K562 (cell line): ENCODE measurements at regions not wholly inside any gene's neighbourhood (a gene's known extent, or its start where the extent isn't known, plus 50 kb on each side); places are given as distances from the start of the nearest gene placed in this dataset.

Experiments
- ATAC-seq: fragments of 200-7000 bp; cut with Tn5 transposase; 3 replicates; pipeline ENCODE4 v1.9.1; 2020; ENCODE audit warnings: moderate library complexity
- BruUV-seq: library from RNA; stranded (reverse); fragments of 400-500 nt; replicated peaks from 2 replicates; lab custom pipeline; 2021; lab: Mats Ljungman, UMichigan
- CTCF ChIA-PET: fragments of 300-600 bp; formaldehyde crosslinking; extraction: SDS; loops from one replicate; lab custom pipeline; 2021; ENCODE audit warnings: low intra/inter-chr PET ratio; lab: Yijun Ruan, JAX
- POLR2A ChIA-PET: fragments of 300-600, 350-650 bp; sonication (Branson Sonifier 250); formaldehyde crosslinking; extraction: SDS; loops from one replicate; lab custom pipeline; 2021; ENCODE audit warnings: antibody characterized with exemption, inconsistent platforms; lab: Yijun Ruan, JAX
- DNase-seq, 4 experiments: peaks; one replicate each; pipeline versions ENCODE4 v3.0.0 to v3.0.0-alpha.2; 2011 to 2018; ENCODE audit warnings: low spot score in 3 of 4, mixed read lengths in 3 of 4; ENCODE audit errors: extremely low read depth in 1 of 4
- FAIRE-seq: peaks from 2 replicates; lab custom pipeline; 2011; peaks lifted over from hg19 to GRCh38; lab: Jason Lieb, UNC
- H2AFZ ChIP-seq: 2 replicates; pipeline ENCODE4 v1.6.0; 2011; ENCODE audit warnings: low read depth, low read length, control low read depth, inconsistent platforms
- H3K27ac ChIP-seq: fragments of 200-600 bp; 3 replicates; pipeline ENCODE4 v1.8.0; 2011; ENCODE audit warnings: low read depth, mild to moderate bottlenecking, control low read depth, inconsistent platforms, low read length, moderate library complexity, mixed read lengths; ENCODE audit errors: extremely low read depth
- H3K27me3 ChIP-seq, 2 experiments: fragments of 300-600 bp in 1 of 2; 2 replicates in 1 of 2; 3 replicates in 1 of 2; pipeline versions ENCODE4 v1.6.0 to v1.8.0; 2011; ENCODE audit warnings: inconsistent platforms in 2 of 2, low read length in 2 of 2, mild to moderate bottlenecking in 1 of 2, mixed read lengths in 1 of 2, moderate library complexity in 1 of 2; ENCODE audit not compliant: control insufficient read depth in 2 of 2, insufficient read depth in 2 of 2
- H3K36me3 ChIP-seq: fragments of 300-600 bp; 3 replicates; pipeline ENCODE4 v1.8.0; 2011; ENCODE audit warnings: mild to moderate bottlenecking, low read length, inconsistent platforms; ENCODE audit not compliant: control insufficient read depth, insufficient read depth
- H3K4me1 ChIP-seq, 2 experiments: fragments of 200-600 bp in 1 of 2; replicated peaks in 1 of 2; 2 replicates in 1 of 2; 3 replicates in 1 of 2; pipeline versions ENCODE4 v1.5.1 to v1.8.0; 2011; ENCODE audit warnings: inconsistent platforms in 2 of 2, low read length in 2 of 2, mild to moderate bottlenecking in 1 of 2, mixed read lengths in 1 of 2, moderate library complexity in 1 of 2; ENCODE audit not compliant: control insufficient read depth in 2 of 2, insufficient read depth in 2 of 2
- H3K4me2 ChIP-seq: 2 replicates; pipeline ENCODE4 v1.6.1; 2011; ENCODE audit warnings: low read length, control low read depth, inconsistent platforms, mixed read lengths; ENCODE audit not compliant: insufficient read depth
- H3K4me3 ChIP-seq: fragments of 200-600 bp; sonication (generic), shearing (Covaris generic); 2 replicates; pipeline ENCODE4 v1.5.1; 2016; ENCODE audit warnings: control low read depth, inconsistent platforms
- H3K79me2 ChIP-seq: fragments of 200-600 bp; 3 replicates; pipeline ENCODE4 v1.8.0; 2011; ENCODE audit warnings: low read length, inconsistent platforms; ENCODE audit not compliant: control insufficient read depth, insufficient read depth
- H3K9ac ChIP-seq, 2 experiments: 2 replicates each; pipeline versions ENCODE4 v1.6.0 to v1.6.1; 2011; ENCODE audit warnings: low read depth in 2 of 2, low read length in 2 of 2, control low read depth in 1 of 2, inconsistent platforms in 1 of 2, mild to moderate bottlenecking in 1 of 2, mixed read lengths in 1 of 2; ENCODE audit not compliant: insufficient read depth in 1 of 2
- H3K9me1 ChIP-seq: one replicate; pipeline ENCODE4 v1.6.0; 2011; ENCODE audit warnings: inconsistent platforms, mild to moderate bottlenecking, low read length, moderate library complexity; ENCODE audit not compliant: control insufficient read depth, insufficient read depth
- H3K9me3 ChIP-seq: replicated peaks from 2 replicates; pipeline ENCODE4 v1.5.1; 2011; ENCODE audit warnings: low read depth, low read length, inconsistent platforms; ENCODE audit not compliant: control insufficient read depth, insufficient read depth
- H4K20me1 ChIP-seq: replicated peaks from 2 replicates; pipeline ENCODE4 v1.6.1; 2011; ENCODE audit warnings: low read length, inconsistent platforms, mixed read lengths; ENCODE audit not compliant: control insufficient read depth, insufficient read depth
- CBFB ChIP-seq: sonication (generic); formaldehyde crosslinking; IDR thresholded peaks from 2 replicates; pipeline ENCODE4 v1.4.0; 2020; ENCODE audit warnings: mild to moderate bottlenecking, missing genetic modification reagents
- FOXM1 ChIP-seq, 2 experiments: fragments of 450-650 bp in 1 of 2; sonication (generic) in 1 of 2; formaldehyde crosslinking in 1 of 2; IDR thresholded peaks; 2 replicates each; pipeline versions ENCODE4 v1.6.1 to v1.9.0; 2017 to 2022; ENCODE audit warnings: low read depth in 2 of 2, mild to moderate bottlenecking in 2 of 2, missing genetic modification reagents in 1 of 2, moderate library complexity in 1 of 2
- HLTF ChIP-seq: fragments of 450-650 bp; IDR thresholded peaks from 2 replicates; pipeline ENCODE4 v1.6.1; 2016
- JUND ChIP-seq, 2 experiments: IDR thresholded peaks; 2 replicates in 1 of 2; 3 replicates in 1 of 2; pipeline ENCODE4 v1.6.1; 2011; ENCODE audit warnings: borderline replicate concordance in 2 of 2, low read depth in 2 of 2, low read length in 2 of 2, improper control_type of control experiment in 1 of 2, missing biosample characterization in 1 of 2, missing genetic modification characterization in 1 of 2, missing genetic modification reagents in 1 of 2
- KDM1A ChIP-seq, 2 experiments: fragments of 450-650 bp; IDR thresholded peaks; 2 replicates each; pipeline ENCODE4 v1.6.1; 2016; ENCODE audit warnings: mild to moderate bottlenecking in 2 of 2
- TCF3 ChIP-seq: sonication (generic); formaldehyde crosslinking; IDR thresholded peaks from 2 replicates; pipeline ENCODE4 v1.4.0; 2020; ENCODE audit warnings: mild to moderate bottlenecking, missing genetic modification reagents
- ZBED1 ChIP-seq: IDR thresholded peaks from 2 replicates; pipeline ENCODE4 v1.6.1; 2014
- ZBTB7A ChIP-seq: IDR thresholded peaks from 2 replicates; pipeline ENCODE4 v1.6.1; 2011; ENCODE audit warnings: low read depth, mild to moderate bottlenecking, low read length, moderate library complexity, borderline replicate concordance; ENCODE audit not compliant: control insufficient read depth
- ZBTB8A ChIP-seq: fragments of 450-650 bp; IDR thresholded peaks from 2 replicates; pipeline ENCODE4 v1.6.1; 2018; ENCODE audit warnings: mild to moderate bottlenecking, moderate library complexity; ENCODE audit not compliant: partially characterized antibody
- ZFX ChIP-seq: sonication (generic); formaldehyde crosslinking; IDR thresholded peaks from 2 replicates; pipeline ENCODE4 v1.8.0; 2022; ENCODE audit warnings: mild to moderate bottlenecking, missing genetic modification reagents, moderate library complexity
- ZKSCAN1 ChIP-seq: fragments of 150-350 bp; IDR thresholded peaks from 2 replicates; pipeline ENCODE4 v1.6.1; 2016; ENCODE audit warnings: low read depth, low read length
- ZNF134 ChIP-seq: fragments of 250-450 bp; sonication (Bioruptor Pico); conservative IDR thresholded peaks from 2 replicates; pipeline ENCODE4 v1.4.0; 2020
- WGBS: fragments of 100-300 bp; shearing (Covaris generic); methylation state at CpG from one replicate; pipeline ENCODE4 v1.1.6; 2016; ENCODE audit warnings: low coverage, mixed read lengths; ENCODE audit not compliant: insufficient coverage; ENCODE audit errors: missing lambda C conversion rate; 5-methylcytosine and 5-hydroxymethylcytosine counted together
- in situ Hi-C: fragments of 300-500 bp; cut with MboI; formaldehyde crosslinking; loops from 4 replicates; pipeline ENCODE4 v1.15.0; 2018; ENCODE audit warnings: inconsistent platforms, mixed read lengths
- intact Hi-C: fragments of 100-400 bp; cut with micrococcal nuclease; formaldehyde crosslinking; loops from 2 replicates; pipeline ENCODE4 v1.14.2; 2022
- TF ChIP-seq, protein P1 (sequence below): fragments of 250-450 bp; sonication (Bioruptor Pico); IDR thresholded peaks from 2 replicates; pipeline ENCODE4 v1.5.0; 2020; ENCODE audit warnings: mild to moderate bottlenecking

DNA sequence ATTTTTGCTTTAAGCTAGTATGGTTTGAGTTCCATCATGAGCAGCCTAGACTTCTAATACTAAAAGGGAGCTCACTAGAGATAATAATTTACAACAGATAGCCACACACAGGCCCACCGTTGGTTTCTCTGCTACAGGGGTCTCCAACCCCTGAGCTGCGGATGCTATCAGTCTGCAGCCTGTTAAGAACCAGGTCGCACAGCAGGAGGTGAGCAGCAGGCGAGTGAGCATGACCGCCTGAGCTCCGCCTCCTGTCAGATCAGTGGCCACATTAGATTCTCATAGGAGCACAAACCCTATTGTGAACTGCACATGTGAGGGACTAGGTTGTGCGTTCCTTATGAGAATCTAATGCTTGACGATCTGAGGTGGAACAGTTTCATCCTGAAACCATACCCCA lies 150.6 kb downstream of the HRH4 start:
- BruUV-seq = no TSS peak
- in situ Hi-C loops = no loop called here
- no peak for DNase-seq
- no peak for FAIRE-seq
- Histone ChIP-seq H3K36me3 (no peaks in the 10 kb centered on the region), H3K9me3 (no peaks in the 10 kb centered on the region), H4K20me1 (no peaks in the 10 kb centered on the region), H3K27ac (no peak overlapping the region), H3K4me3 (no peak overlapping the region), H3K27me3 (no peaks in the 10 kb centered on the region), H2AFZ (no peak overlapping the region), H3K4me1 (no peaks in the 10 kb centered on the region), H3K79me2 (no peaks in the 10 kb centered on the region), H3K4me2 (no peak overlapping the region), H3K9ac (no peak overlapping the region), H3K9me1 (no peaks in the 10 kb centered on the region)
- 1% methylated on average over 8 of the region's 8 CpGs for WGBS
- CTCF ChIA-PET = no interaction called here
- ATAC-seq = no peak
- intact Hi-C loops = loop anchor here (5.0 kb wide), 1 partner anchor 51 kb away; no protein-coding TSS in a partner anchor
- POLR2A ChIA-PET = interaction anchor here (0.6 kb wide), 1 partner anchor 115 kb away, joined by 3 read pairs; no protein-coding TSS in a partner anchor
- TF ChIP-seq, protein P1, sequence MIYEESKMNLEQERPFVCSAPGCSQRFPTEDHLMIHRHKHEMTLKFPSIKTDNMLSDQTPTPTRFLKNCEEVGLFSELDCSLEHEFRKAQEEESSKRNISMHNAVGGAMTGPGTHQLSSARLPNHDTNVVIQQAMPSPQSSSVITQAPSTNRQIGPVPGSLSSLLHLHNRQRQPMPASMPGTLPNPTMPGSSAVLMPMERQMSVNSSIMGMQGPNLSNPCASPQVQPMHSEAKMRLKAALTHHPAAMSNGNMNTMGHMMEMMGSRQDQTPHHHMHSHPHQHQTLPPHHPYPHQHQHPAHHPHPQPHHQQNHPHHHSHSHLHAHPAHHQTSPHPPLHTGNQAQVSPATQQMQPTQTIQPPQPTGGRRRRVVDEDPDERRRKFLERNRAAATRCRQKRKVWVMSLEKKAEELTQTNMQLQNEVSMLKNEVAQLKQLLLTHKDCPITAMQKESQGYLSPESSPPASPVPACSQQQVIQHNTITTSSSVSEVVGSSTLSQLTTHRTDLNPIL = no peak
- no peak for TF ChIP-seq ZFX
- no peak for TF ChIP-seq HLTF
- TF ChIP-seq CBFB (CRISPR knock-in tag) = no peak
- no peak for TF ChIP-seq ZKSCAN1
- TF ChIP-seq ZBTB7A = no peak
- no peak for TF ChIP-seq JUND (IDR thresholded peaks at IDR 0.05; ENCODE audit: borderline replicate concordance, low read depth, low read length)
- TF ChIP-seq JUND (tag; IDR thresholded peaks at IDR 0.05; ENCODE audit: borderline replicate concordance, low read depth, low read length) = no peak
- TF ChIP-seq TCF3 (CRISPR knock-in tag) = no peak
- TF ChIP-seq ZNF134 (CRISPR knock-in tag) = no peak
- no peak for TF ChIP-seq KDM1A (IDR thresholded peaks at IDR 0.05)
- TF ChIP-seq ZBED1 = no peak
- TF ChIP-seq FOXM1 (IDR thresholded peaks at IDR 0.05; ENCODE audit: low read depth) = no peak
- TF ChIP-seq FOXM1 (CRISPR knock-in tag; IDR thresholded peaks at IDR 0.05; ENCODE audit: low read depth) = no peak
- TF ChIP-seq ZBTB8A = no peak
